Subcutaneous abdominal adipose tissue (tissue), 5 donors: ENCODE measurements at regions not wholly inside any gene's neighbourhood (a gene's known extent, or its start where the extent isn't known, plus 50 kb on each side); places are given as distances from the start of the nearest gene placed in this dataset.

Source experiments
- H3K27ac ChIP-seq: one replicate; pipeline ENCODE4 v1.7.0; 2013; ENCODE audit warnings: low read depth, mild to moderate bottlenecking, inconsistent platforms, low read length, moderate library complexity
- H3K27me3 ChIP-seq, 5 donors: one replicate each; pipeline ENCODE4 v1.7.0; 2013; ENCODE audit warnings: low read length in 5 of 5, inconsistent platforms in 1 of 5; ENCODE audit not compliant: control insufficient read depth in 5 of 5, insufficient read depth in 4 of 5
- H3K36me3 ChIP-seq, 5 donors: one replicate each; pipeline ENCODE4 v1.7.0; 2013; ENCODE audit warnings: low read length in 5 of 5; ENCODE audit not compliant: control insufficient read depth in 5 of 5, insufficient read depth in 5 of 5
- H3K4me1 ChIP-seq, 5 donors: one replicate each; pipeline ENCODE4 v1.7.0; 2013; ENCODE audit warnings: low read length in 5 of 5, mild to moderate bottlenecking in 3 of 5, moderate library complexity in 1 of 5; ENCODE audit not compliant: control insufficient read depth in 5 of 5, insufficient read depth in 5 of 5
- H3K4me3 ChIP-seq, 5 donors: one replicate each; pipeline ENCODE4 v1.7.0; 2013; ENCODE audit warnings: low read length in 5 of 5, low read depth in 1 of 5
- H3K9ac ChIP-seq, 5 donors: one replicate each; pipeline ENCODE4 v1.7.0; 2013; ENCODE audit warnings: low read length in 5 of 5, mild to moderate bottlenecking in 4 of 5, moderate library complexity in 3 of 5
- H3K9me3 ChIP-seq, 5 donors: one replicate each; pipeline ENCODE4 v1.7.0; 2013; ENCODE audit warnings: low read length in 5 of 5; ENCODE audit not compliant: control insufficient read depth in 5 of 5
- donor health status: healthy.
- donor health status: healthy.
- donor health status: healthy.
- donor health status: healthy.
- donor health status: healthy.

DNA sequence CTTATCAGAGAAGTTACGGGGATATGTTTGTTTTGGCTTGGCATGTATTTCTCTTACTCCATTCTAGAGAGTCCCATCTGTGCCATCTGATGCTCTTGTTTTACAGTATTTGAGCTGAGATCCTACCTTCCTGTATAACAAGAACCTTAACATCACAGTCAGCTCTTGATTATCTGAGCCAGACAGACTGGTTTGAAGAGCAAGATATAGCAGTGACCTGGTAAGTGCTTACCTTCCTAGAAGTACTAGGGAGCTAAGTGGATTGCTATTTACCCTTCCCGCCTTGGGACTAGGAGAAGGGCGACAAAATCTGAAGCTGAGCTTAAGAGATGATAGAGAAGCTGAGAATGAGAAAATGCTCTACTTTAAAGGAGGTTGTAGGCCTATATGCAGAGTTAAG, 235.3 kb downstream of the CSNK2A3 start:
- Histone ChIP-seq H3K9ac (no peak overlapping the region), H3K36me3 (no peaks in the 10 kb centered on the region), H3K4me3 (no peak overlapping the region), H3K9me3 (peaks cover 7 to 13% (median 9%) of the 10 kb centered on the region in 5 donors), H3K27me3 (no peaks in the 10 kb centered on the region), H3K4me1 (no peaks in the 10 kb centered on the region), H3K27ac (no peak overlapping the region)

DNA sequence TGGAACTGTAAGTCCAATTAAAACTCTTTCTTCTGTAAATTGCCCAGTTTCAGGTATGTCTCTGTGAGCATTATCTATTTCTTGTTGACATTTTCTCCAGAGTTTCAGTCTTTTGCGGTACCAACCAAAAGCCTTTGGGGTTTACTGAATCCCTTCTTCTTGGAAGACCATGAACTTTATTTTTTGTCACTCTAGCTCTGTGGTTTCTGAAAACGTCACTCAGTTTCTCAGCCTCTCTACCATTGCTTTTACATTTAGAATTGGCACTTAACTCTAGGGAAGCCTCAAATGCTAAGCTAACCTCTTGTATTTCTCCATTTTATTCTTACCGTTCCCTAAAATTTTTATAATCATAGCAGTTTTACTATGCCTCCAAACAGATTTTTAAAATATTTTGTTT, 237.6 kb downstream of the CSNK2A3 start:
- Histone ChIP-seq H3K4me1 (no peaks in the 10 kb centered on the region), H3K9ac (no peak overlapping the region), H3K4me3 (no peak overlapping the region), H3K9me3 (peaks cover 7 to 19% (median 17%) of the 10 kb centered on the region in 5 donors), H3K36me3 (no peaks in the 10 kb centered on the region), H3K27ac (no peak overlapping the region), H3K27me3 (no peaks in the 10 kb centered on the region)

DNA sequence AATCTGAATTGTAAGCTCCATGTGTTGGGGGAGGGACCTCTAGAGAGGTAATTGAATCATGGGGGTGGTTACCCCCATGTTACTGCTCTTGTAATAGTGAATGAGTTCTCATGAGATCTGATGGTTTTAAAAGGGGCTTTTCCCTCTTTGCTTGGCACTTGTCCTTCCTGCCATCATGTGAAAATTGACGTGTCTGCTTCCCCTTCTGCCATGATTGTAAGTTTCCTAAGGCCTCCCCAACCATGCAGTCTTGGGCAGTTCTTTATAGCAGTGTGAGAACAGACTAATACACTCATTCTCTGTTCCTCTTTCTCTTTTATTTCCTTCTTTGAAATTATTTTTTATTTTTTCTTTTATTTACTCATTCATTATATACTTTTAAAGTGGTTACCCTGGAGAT, 239.4 kb downstream of the CSNK2A3 start:
- no peak overlapping the region for H3K4me3 ChIP-seq
- peaks cover 7 to 19% (median 17%) of the 10 kb centered on the region in 5 donors for H3K9me3 ChIP-seq
- no peaks in the 10 kb centered on the region for H3K27me3 ChIP-seq
- H3K4me1 ChIP-seq, result no peaks in the 10 kb centered on the region
- no peak overlapping the region for H3K9ac ChIP-seq
- no peaks in the 10 kb centered on the region for H3K36me3 ChIP-seq
- no peak overlapping the region for H3K27ac ChIP-seq

DNA sequence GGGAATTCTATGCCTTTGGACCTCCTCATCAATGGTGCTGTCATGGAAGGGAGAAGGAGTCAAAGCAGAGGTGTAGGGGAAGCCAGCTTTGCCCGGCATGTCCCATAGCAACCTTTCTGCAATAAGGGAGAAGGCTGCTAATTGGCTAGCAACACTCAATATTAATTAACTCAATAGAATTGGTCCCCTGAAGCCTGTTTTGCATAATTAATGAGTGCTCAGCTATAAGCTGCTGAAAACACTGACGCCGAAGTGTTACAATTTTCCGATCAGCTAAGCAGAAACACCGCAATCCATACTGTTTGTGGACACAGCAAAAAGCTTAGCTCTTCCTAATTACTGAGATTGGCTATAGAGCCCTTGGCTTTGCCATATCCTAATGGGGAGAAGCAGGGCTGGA, 245.0 kb downstream of the CSNK2A3 start:
- Histone ChIP-seq H3K9me3 (peaks cover 1 to 10% (median 9%) of the 10 kb centered on the region in 5 donors), H3K27ac (no peak overlapping the region), H3K4me1 (no peaks in the 10 kb centered on the region), H3K36me3 (no peaks in the 10 kb centered on the region), H3K27me3 (no peaks in the 10 kb centered on the region), H3K9ac (no peak overlapping the region), H3K4me3 (no peak overlapping the region)

DNA sequence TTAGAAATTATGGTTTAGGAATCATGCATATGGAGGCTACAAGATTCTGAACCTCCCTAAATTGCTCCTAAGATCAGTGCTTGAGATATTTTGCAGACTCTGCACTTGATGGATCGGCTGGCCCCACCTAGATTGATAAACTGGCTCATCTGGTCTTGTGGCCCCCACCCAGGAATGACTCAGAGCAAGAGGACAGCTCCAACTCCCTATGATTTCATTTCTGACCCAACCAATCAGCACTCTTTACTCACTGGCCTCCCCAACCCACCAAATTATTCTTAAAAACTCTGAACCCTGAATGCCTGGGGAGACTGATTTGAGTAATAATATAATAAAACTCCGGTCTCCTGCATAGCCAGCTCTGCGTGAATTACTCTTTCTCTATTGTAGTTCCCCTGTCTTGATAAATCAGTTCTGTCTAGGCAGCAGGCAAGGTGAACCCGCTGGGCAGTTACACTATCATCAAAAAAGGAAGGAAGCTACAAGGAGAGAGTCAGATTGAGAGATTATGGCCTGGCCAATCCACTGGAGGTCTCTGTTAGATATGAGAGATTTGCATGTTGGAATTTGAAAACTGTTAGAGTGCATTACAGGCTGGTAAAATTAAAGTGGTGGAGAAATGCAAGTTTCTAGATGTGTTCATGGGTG, 245.8 kb downstream of the CSNK2A3 start:
- Histone ChIP-seq H3K4me1 (no peaks in the 10 kb centered on the region), H3K9ac (no peak overlapping the region), H3K36me3 (no peaks in the 10 kb centered on the region), H3K27ac (no peak overlapping the region), H3K4me3 (no peak overlapping the region), H3K27me3 (no peaks in the 10 kb centered on the region), H3K9me3 (peaks cover 0 to 7% (median 6%) of the 10 kb centered on the region in 5 donors)

DNA sequence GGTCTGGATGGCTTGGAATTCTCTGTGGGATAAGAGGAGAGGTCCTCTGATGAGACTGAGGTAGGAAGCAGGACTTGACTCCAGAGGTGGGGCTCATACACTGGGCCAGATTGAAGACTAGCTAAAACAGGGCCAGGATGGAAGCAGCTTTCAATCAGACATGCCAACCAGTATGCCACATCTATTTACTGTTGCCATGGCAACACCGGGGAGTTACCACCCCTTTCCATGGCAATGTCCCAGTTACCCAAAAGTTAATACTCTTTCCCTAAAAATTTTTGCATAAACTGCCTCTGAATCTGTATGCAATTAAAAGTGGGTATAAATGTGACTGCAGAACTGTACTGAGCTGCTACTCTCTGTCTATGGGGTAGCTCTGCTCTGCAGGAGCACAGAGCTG, 247.5 kb upstream of the ZBED5 start:
- Histone ChIP-seq H3K9me3 (peaks cover 0 to 4% (median 4%) of the 10 kb centered on the region in 5 donors), H3K27ac (no peak overlapping the region), H3K27me3 (no peaks in the 10 kb centered on the region), H3K4me1 (no peaks in the 10 kb centered on the region), H3K4me3 (no peak overlapping the region), H3K9ac (no peak overlapping the region), H3K36me3 (no peaks in the 10 kb centered on the region)

DNA sequence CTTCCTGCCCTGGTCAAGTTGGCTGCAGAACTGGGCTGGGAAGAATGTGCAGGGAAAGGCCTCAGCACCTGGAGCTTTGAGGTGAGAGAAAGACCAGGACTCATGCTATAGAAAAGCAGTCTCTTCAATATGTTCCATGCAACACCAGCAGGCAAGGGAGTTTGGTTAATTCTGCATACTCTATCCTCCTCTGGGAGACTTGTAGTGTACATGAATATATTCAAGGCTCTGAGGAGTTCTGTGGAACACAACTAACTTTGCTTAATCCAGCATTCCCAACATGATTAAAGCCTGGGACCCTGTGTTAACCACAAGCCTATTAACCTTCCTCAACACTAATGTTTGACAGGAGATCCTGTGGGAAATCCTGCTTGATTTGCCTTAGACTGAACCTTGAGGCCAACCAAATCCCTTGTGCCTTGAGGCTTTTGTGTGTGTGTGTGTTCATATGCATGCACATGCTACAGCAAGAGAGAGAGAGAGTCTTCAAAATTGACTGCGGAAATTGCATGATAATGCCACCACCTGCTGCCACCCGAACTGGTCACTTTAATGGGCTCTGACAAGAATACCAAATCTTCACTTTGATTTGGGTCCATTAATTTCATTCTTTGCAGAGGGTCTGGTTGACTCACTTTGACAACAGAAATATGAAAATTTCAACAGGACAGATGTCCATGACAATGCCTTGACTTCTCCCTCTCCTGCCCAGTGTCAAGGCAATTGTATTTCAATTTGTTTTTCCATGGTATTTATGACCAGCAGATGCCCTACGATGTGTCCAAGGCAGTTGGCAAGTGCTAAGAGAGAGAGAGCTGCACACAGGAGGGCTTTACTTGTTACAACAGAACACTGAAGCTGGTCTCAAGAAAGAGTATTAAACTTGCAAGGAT, 238.2 kb upstream of the ZBED5 start:
- Histone ChIP-seq H3K4me3 (no peak overlapping the region), H3K36me3 (no peaks in the 10 kb centered on the region), H3K27ac (no peak overlapping the region), H3K9ac (no peak overlapping the region), H3K4me1 (no peaks in the 10 kb centered on the region), H3K9me3 (peaks cover 0 to 10% (median 7%) of the 10 kb centered on the region in 5 donors), H3K27me3 (peaks cover 0 to 2% (median 0%) of the 10 kb centered on the region in 5 donors)

DNA sequence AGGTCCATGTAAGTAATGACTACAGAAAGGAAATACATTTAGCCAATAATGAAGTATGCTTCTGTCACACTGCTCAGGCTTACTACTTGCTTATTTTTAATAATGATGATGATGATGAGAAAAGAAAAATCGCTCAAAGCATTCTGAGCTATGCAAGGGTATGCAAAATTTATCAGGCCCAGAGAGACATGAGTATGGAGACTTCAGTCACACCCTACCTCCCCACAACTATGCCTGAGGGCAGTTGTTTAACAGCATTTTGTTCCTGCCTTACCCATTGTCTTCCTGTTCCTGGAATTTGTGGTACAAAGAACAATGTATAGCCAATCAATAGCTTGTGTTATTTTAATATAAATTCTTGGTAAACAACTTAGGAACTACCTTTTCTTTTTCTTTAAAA, 232.6 kb upstream of the ZBED5 start:
- Histone ChIP-seq H3K27me3 (peaks cover 0 to 2% (median 0%) of the 10 kb centered on the region in 5 donors), H3K36me3 (no peaks in the 10 kb centered on the region), H3K27ac (no peak overlapping the region), H3K9ac (no peak overlapping the region), H3K9me3 (peaks cover 2 to 16% (median 7%) of the 10 kb centered on the region in 5 donors), H3K4me3 (no peak overlapping the region), H3K4me1 (no peaks in the 10 kb centered on the region)

DNA sequence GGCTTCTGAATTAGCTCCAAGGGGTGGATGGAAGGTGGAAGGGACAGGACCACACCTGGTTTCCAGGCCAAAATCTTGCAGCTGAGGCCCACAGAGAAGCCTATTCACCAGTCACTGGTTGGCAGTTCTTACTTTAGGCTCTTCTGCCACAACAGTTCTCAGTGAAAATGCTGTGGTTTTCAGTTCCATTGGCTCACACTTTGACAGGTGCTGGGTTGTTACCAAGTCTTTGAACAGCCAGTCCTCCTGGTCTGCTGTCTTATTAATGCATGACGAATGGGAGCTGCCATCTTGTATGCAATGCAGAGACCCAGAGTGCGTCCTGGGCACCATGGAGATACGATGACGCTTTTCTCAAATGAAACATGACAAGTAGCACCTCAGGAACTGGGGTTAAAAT, 232.0 kb upstream of the ZBED5 start:
- no peak overlapping the region for H3K4me3 ChIP-seq
- peaks cover 0 to 2% (median 0%) of the 10 kb centered on the region in 5 donors for H3K27me3 ChIP-seq
- H3K9me3 ChIP-seq, result peaks cover 2 to 16% (median 7%) of the 10 kb centered on the region in 5 donors
- H3K36me3 ChIP-seq, result no peaks in the 10 kb centered on the region
- H3K9ac ChIP-seq, result no peak overlapping the region
- no peaks in the 10 kb centered on the region for H3K4me1 ChIP-seq
- no peak overlapping the region for H3K27ac ChIP-seq

DNA sequence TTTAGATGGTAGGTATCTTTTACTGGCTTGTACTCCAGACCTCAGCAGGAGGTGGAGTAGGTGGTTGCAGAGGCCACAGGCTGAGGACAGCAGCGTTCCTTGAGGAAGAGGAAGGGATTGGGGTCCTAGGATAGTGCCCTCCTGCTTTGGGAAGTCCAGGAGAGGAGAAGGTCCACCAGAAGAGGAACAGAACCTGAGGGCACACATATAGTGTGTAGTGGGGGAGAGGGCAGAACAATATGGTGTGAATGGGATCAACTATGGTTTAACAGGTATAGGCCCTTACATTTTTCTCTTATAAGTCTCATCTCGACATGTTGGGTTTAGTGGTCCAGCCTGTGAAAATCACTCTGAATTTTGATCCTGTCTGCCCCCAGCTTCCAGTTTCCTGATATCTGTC, 229.1 kb upstream of the ZBED5 start:
- no peaks in the 10 kb centered on the region for H3K36me3 ChIP-seq
- no peak overlapping the region for H3K27ac ChIP-seq
- no peak overlapping the region for H3K4me3 ChIP-seq
- no peaks in the 10 kb centered on the region for H3K4me1 ChIP-seq
- H3K27me3 ChIP-seq, result no peaks in the 10 kb centered on the region
- H3K9ac ChIP-seq, result no peak overlapping the region
- H3K9me3 ChIP-seq, result peaks cover 2 to 15% (median 7%) of the 10 kb centered on the region in 5 donors
